ENCODE measurements at regions not wholly inside any gene's neighbourhood (a gene's known extent, or its start where the extent isn't known, plus 50 kb on each side); places are given as distances from the start of the nearest gene placed in this dataset.

- in situ Hi-C loops (cut with MboI; ENCODE audit: low sequenced_read_pairs), result no loop called here
Measured at GRCh38 chr6:165987483-165988301, 180.0 kb downstream of the TBXT start.

GRCh38 chr6:165986914-165987482, 180.7 kb downstream of the TBXT start:
- in situ Hi-C loops (cut with MboI; ENCODE audit: low sequenced_read_pairs), result no loop called here

GRCh38 chr6:165986311-165986913, 181.2 kb downstream of the TBXT start:
- in situ Hi-C loops (cut with MboI; ENCODE audit: low sequenced_read_pairs), result no loop called here

GRCh38 chr6:165985806-165986299, 181.8 kb downstream of the TBXT start:
- in situ Hi-C loops (cut with MboI; ENCODE audit: low sequenced_read_pairs), result no loop called here

GRCh38 chr6:165985281-165985805, 182.3 kb downstream of the TBXT start:
- in situ Hi-C loops (cut with MboI; ENCODE audit: low sequenced_read_pairs), result no loop called here

- in situ Hi-C loops (cut with MboI; ENCODE audit: low sequenced_read_pairs), result no loop called here
Measured at GRCh38 chr6:165984729-165985275, 182.8 kb downstream of the TBXT start.

- in situ Hi-C loops (cut with MboI; ENCODE audit: low sequenced_read_pairs), result no loop called here
Measured at GRCh38 chr6:165983112-165984072, 184.3 kb downstream of the TBXT start.

GRCh38 chr6:165978476-165978875, 189.2 kb downstream of the TBXT start:
- in situ Hi-C loops (cut with MboI; ENCODE audit: low sequenced_read_pairs), result no loop called here

GRCh38 chr6:165976684-165977083, 191.0 kb downstream of the TBXT start:
- in situ Hi-C loops (cut with MboI; ENCODE audit: low sequenced_read_pairs), result no loop called here

- in situ Hi-C loops (cut with MboI; ENCODE audit: low sequenced_read_pairs), result no loop called here
Measured at GRCh38 chr6:165974817-165975216, 192.8 kb downstream of the TBXT start.

- in situ Hi-C loops (cut with MboI; ENCODE audit: low sequenced_read_pairs), result no loop called here
Measured at GRCh38 chr6:165973473-165973872, 194.2 kb downstream of the TBXT start.

GRCh38 chr6:165972139-165972802, 195.4 kb downstream of the TBXT start:
- in situ Hi-C loops (cut with MboI; ENCODE audit: low sequenced_read_pairs), result no loop called here

- in situ Hi-C loops (cut with MboI; ENCODE audit: low sequenced_read_pairs), result no loop called here
Measured at GRCh38 chr6:165971202-165971601, 196.4 kb downstream of the TBXT start.

GRCh38 chr6:165970001-165970400, 197.7 kb downstream of the TBXT start:
- in situ Hi-C loops (cut with MboI; ENCODE audit: low sequenced_read_pairs), result no loop called here

GRCh38 chr6:165969184-165969583, 198.5 kb downstream of the TBXT start:
- in situ Hi-C loops (cut with MboI; ENCODE audit: low sequenced_read_pairs), result no loop called here

- in situ Hi-C loops (cut with MboI; ENCODE audit: low sequenced_read_pairs), result no loop called here
Measured at GRCh38 chr6:165968408-165968807, 199.2 kb downstream of the TBXT start.

GRCh38 chr6:165967810-165968407, 199.7 kb downstream of the TBXT start:
- in situ Hi-C loops (cut with MboI; ENCODE audit: low sequenced_read_pairs), result no loop called here

- in situ Hi-C loops (cut with MboI; ENCODE audit: low sequenced_read_pairs), result no loop called here
Measured at GRCh38 chr6:165963750-165964149, 203.9 kb downstream of the TBXT start.

GRCh38 chr6:165962366-165962765, 205.3 kb downstream of the TBXT start:
- in situ Hi-C loops (cut with MboI; ENCODE audit: low sequenced_read_pairs), result no loop called here
